GM21717 (cell line): ENCODE measurements at regions not wholly inside any gene's neighbourhood (a gene's known extent, or its start where the extent isn't known, plus 50 kb on each side); places are given as distances from the start of the nearest gene placed in this dataset.
"Not testable (repeated sequence)": the region's sequence is repeated elsewhere in the genome, so short reads cannot be mapped to it uniquely, and the experiment has no call there.

ENCODE experiments used
- ATAC-seq: cut with Tn5 transposase; IDR thresholded peaks from one replicate; pipeline ENCODE4 v1.9.1; 2021; ENCODE audit warnings: mild to moderate bottlenecking, moderate library complexity; ENCODE audit not compliant: unreplicated experiment

- no peak for ATAC-seq
Measured at GRCh38 chr3:188972310-188972709, 199.5 kb upstream of the TPRG1 start.

DNA sequence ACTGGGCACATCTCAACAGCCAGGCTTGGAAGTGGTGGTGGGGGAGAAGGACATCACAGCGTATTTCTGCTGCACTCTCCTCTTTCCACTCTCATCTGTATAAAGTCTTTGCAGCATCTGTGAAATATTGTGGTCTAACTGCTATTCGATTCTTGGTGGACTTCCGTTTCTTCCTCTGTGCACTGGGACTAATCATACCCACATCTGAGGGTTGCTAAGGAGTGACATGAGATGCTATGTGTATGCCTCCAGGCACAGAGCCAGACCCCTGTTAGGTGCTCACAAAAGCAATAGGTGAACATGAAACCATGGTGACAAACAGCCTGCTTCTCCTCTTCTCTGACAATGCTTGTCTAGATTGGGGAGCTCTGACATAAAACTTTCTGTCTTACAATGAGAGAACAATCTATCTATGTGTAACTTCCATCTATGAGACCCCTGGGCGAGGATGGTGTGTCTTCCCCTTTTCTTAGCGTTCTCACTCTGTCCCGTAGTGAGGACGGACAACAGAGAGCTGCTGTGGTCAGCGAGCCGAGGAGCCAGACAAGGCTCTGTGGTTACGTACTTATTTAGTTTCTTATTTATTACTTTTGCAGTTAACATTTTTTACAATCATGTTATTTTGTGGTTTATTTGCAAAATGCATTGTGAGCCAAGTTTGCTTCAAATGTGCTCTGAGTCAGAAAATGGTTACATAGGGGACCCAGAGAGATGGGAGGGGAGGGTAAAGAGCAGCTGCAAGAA lies 196.7 kb upstream of the TPRG1 start:
- ATAC-seq: no peak

- ATAC-seq: no peak
Measured at GRCh38 chr3:188975600-188976314, 196.0 kb upstream of the TPRG1 start.

DNA sequence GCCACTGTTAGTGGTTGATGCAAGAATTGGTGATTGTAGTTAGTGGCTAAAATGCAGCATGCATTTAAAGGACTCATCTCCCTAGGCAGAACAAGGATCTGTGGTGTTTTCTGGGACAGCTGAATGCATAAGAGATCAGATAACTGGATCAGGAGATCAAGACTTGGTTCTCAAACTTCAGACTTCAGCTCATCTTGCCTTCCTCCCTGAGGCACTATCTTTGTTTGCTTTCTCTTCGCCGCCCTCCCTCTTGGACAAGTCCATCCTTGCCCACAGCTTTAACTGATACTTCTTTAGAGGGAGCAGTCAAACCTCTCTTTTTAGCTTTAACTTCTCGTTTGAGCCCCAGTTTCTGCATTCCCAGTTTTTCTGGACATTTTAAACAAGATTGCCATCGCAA lies 195.4 kb upstream of the TPRG1 start:
- no peak for ATAC-seq

DNA sequence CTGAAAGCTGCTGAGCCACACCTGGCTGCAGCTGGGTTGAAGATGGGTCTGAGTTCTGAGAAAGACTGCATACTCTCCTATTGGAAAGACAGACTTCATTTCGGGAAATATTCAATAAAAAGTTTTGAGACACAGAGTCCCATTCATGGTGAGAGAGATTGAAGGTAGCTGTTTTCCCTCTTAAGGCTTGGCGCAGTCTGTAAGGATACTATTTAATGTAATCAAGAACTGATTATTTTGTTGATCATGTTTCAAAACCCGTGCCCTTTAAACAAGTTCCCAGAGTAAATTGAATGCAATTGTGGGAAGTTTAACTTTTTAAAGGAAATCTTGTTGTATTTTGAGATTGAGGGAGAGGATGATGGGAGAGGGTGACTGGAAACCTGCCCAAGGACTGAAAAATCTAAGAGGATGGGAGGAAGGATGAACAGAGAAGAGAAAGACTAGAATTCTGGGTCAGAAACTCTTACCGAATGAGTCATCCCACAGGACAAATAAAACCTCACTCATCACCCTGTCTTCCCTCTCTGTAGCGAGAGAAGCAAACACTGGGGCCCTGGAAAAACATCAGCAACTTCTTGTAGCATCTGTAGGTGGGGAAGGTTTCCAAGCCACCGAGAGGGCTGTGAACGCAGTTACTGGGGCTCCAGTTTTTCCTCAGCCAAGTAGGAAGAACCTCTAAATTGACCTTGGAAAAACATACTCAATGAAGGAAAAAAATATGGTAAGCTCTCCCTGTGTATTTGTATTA lies 193.2 kb upstream of the TPRG1 start:
- ATAC-seq: no peak

- no peak for ATAC-seq
Measured at GRCh38 chr3:188979248-188979647, 192.5 kb upstream of the TPRG1 start.

- ATAC-seq: no peak
Measured at GRCh38 chr3:188979669-188980310, 192.0 kb upstream of the TPRG1 start.

DNA sequence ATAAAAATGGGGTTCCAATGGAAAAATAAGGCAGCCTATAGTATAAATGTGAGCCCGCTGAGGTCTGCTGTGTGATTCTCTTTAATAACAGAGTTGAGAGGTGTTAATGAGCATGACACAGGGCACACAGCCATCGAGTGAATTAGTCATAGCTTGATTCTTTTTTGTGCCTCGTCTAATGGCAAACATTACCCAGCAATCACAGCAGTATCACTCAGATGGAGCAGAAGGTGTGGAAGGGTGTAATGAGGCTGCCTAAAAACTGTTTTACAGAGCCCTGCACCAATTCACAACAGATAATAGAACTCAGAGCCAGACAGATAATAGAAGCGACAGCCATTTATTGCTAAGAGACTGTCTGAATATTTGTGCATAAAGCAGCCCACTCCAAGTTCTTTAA lies 178.6 kb upstream of the TPRG1 start:
- no peak for ATAC-seq

GRCh38 chr3:189001559-189001958 lies 170.2 kb upstream of the TPRG1 start:
- ATAC-seq: no peak

DNA sequence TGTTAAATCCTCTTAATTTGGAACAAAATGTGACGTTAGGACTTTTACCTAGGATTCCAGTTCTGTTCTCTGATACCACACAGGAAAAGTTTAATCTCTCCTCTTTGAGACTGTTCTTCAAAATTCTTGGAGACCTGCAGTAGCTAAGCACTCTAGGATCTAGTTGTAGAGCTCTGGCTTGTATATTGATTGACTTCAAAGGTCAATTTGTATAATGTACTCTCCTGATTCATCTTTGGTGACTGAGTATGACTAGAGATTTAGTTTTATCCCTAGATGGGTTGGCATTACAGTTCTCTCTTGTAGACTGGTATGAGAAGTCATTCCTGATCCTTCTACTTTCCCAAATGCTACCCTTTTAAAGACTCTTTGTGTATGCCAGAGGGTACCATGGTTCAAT lies 168.4 kb upstream of the TPRG1 start:
- ATAC-seq: no peak

DNA sequence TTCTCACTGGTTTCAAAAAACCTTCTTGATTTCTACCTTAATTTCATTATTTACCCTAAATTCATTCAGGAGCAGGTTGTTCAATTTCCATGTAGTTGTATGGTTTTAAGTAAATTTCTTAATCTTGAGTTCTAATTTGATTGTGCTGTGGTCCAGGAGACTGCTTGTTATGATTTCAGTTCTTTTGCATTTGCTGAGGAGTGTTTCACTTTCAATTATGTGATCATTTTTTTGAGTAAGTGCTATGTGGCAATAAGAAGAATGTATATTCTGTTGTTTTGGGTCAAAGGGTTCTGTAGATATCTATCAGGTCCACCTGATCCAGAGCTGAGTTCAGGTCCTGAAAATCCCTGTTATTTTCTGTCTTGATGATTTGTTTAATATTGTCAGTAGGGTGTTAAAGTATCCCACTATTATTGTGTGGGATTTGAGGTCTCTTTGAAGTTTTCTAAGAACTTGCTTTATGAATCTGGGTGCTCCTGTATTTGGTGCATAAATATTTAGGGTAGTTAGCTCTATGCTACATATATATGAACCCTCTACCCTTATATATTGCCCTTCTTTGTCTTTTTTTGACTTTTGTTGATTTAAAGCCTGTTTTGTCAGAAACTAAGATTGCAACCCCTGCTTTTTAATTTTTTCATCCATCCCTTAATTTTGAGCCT lies 158.4 kb upstream of the TPRG1 start:
- no peak for ATAC-seq

DNA sequence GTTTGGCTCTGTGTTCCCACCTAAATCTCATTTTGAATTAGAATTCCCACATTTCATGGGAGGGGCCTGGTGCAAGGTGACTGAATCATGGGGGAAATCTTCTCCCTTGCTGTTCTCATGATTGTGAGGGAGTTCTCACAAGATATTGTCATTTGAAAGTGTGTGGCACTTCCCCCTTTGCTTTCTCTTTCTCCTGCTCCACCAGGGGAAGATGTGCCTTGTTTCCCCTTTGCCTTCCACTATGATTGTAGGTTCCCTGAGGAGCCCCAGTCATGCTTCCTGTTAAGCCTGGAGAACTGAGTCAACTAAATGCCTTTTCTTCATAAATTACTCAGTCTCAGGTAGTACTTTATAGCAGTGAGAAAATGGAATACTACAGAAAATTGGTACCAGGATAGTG lies 157.2 kb upstream of the TPRG1 start:
- no peak for ATAC-seq

- ATAC-seq: not testable (repeated sequence)
Measured at GRCh38 chr3:189022576-189023466, 148.9 kb upstream of the TPRG1 start.

GRCh38 chr3:189025866-189026265 lies 145.9 kb upstream of the TPRG1 start:
- ATAC-seq: no peak

DNA sequence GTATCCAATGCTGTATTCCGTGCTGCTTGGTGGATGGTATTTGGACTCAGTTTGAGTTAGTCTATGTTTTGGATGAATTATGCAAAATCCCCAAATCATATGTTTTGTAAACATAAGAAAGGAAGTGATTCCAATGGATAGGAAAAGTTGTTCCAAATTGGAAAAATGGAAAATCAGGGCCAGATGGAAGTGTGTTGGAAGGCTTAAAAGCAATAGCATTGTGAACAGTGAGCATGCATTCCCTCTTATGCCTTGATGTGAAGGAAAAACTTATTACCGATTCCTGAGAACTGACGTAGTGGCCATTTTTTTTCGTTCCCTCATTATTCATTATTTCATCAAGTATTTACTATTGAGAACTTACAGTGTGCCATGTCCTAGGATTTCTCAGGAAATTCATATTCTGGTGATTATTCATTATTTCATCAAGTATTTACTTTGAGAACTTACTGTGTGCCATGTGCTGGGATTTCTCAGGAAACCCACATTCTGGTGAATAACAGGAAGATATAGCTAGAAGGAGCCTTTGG lies 144.1 kb upstream of the TPRG1 start:
- no peak for ATAC-seq

DNA sequence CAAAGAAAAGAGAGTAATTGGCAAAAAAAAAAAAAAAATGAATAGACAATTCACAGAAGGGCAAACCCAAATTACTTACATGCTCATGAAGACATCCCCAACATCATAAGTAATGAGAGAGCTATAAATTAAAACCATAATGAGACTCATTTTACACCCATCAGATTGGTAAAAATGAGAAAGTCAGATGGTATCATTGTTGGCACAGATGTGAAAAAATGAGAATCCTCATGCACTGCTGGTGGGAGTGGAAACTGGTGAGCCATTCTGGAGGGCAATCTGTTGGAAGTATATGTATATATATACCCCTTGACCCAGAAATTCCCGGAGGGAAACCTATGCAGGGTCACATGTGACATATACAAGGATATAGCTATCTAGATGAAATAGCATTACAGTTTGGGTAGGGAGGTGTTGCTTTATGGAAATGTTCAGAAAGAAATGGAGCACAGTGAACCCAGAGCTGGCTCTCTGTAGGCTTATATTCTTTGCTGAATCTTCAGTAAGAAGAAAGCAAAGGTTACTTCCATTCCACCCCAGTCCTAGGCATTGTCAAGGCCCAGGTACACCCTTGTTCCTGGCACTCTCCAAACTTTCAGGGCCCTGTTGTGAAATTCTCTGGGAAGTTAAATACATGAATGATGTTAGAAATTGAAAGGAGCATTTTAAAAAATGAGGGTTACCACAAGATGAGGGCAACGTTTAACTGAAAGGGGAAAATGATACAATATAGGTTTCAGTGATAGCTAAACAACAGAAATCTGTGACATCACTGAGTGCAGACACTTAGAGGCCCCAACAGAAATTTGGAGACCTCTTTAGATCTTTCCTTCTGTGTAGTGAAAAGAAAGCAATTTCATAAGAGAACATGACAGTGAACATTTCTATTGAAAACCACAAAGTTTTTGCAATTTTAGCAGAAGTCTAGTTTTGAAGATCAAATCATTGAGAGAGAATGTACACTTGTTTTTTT lies 132.7 kb upstream of the TPRG1 start:
- ATAC-seq: no peak

DNA sequence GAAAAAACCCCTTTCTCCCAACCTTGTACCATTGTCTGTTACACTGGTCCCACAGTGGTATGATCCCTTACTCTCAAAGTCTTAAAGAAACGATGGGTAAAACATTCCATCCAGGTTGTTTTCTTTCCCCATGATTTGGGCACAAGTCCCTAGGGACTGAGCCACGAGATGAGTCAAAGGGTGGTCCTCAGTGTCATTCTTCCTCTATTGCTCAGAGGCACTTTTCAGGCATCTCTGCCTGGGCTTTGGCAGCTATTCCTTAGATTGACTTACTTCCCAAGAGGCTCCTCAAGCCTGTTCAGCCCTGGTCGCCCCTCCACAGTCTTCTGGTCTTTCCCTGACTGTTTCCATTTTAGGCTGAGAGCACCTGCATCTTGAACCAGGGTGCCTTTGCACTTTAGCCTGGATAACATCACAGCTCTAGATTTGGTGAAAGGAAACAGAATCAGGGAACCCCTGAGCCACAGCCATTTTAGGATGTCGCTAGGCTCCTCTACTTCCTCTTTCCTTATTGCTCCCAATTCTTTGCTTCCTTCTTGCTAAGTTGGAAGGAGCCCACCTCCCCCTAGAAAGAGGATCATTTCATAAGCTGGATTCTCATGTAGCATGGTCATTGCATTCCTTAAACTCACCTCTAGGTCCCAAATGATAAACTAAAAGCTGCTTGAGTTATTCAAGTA lies 131.0 kb upstream of the TPRG1 start:
- ATAC-seq: no peak
